IMR-90 (cell line): ENCODE measurements at regions not wholly inside any gene's neighbourhood (a gene's known extent, or its start where the extent isn't known, plus 50 kb on each side); places are given as distances from the start of the nearest gene placed in this dataset.

Experiments used
- ATAC-seq: fragments of 200-7000 bp; cut with Tn5 transposase; 2 replicates; pipeline ENCODE4 v1.9.1; 2020; ENCODE audit warnings: low read depth, mild to moderate bottlenecking, moderate library complexity
- BruUV-seq: library from RNA; stranded (reverse); fragments of 400-500 nt; replicated peaks from 2 replicates; lab custom pipeline; 2021; lab: Mats Ljungman, UMichigan
- CTCF ChIA-PET: fragments of 300-600 bp; formaldehyde crosslinking; extraction: SDS; loops from one replicate; lab custom pipeline; 2021; ENCODE audit warnings: antibody characterized with exemption; lab: Yijun Ruan, JAX
- POLR2A ChIA-PET: fragments of 300-600 bp; sonication (Branson Sonifier 250); formaldehyde crosslinking; loops from one replicate; lab custom pipeline; 2022; ENCODE audit warnings: antibody characterized with exemption; ENCODE audit not compliant: unreplicated experiment; lab: Charles Lee
- DNase-seq: peaks from one replicate; pipeline ENCODE4 v3.0.0; 2013
- H2AFZ ChIP-seq: replicated peaks from 2 replicates; pipeline ENCODE3; 2013; ENCODE audit warnings: low read length, mild to moderate bottlenecking; ENCODE audit not compliant: poor library complexity
- H2AK5ac ChIP-seq: 2 replicates; pipeline ENCODE4 v1.6.1; 2013; ENCODE audit warnings: low read depth, low read length, inconsistent platforms
- H2AK9ac ChIP-seq: replicated peaks from 2 replicates; pipeline ENCODE3; 2013; ENCODE audit warnings: mild to moderate bottlenecking, low read depth, low read length, moderate library complexity; ENCODE audit not compliant: poor library complexity
- H2BK120ac ChIP-seq: 2 replicates; pipeline ENCODE4 v1.6.1; 2013; ENCODE audit warnings: low read depth, low read length, inconsistent platforms
- H2BK15ac ChIP-seq: 3 replicates; pipeline ENCODE4 v1.6.1; 2013; ENCODE audit warnings: low read depth, low read length, inconsistent platforms
- H2BK20ac ChIP-seq: 2 replicates; pipeline ENCODE4 v1.6.1; 2013; ENCODE audit warnings: low read depth, mild to moderate bottlenecking, inconsistent platforms, low read length, moderate library complexity
- H2BK5ac ChIP-seq: 2 replicates; pipeline ENCODE4 v1.6.1; 2013; ENCODE audit warnings: mild to moderate bottlenecking, low read depth, low read length, inconsistent platforms; ENCODE audit not compliant: poor library complexity, severe bottlenecking
- H3K14ac ChIP-seq: replicated peaks from 2 replicates; pipeline ENCODE4 v1.6.1; 2013; ENCODE audit warnings: low read depth, low read length, inconsistent platforms
- H3K18ac ChIP-seq: 2 replicates; pipeline ENCODE4 v1.6.1; 2013; ENCODE audit warnings: low read depth, low read length, control low read depth
- H3K23ac ChIP-seq: 2 replicates; pipeline ENCODE4 v1.6.1; 2013; ENCODE audit warnings: low read depth, low read length, inconsistent platforms
- H3K27ac ChIP-seq: 2 replicates; pipeline ENCODE4 v1.5.1; 2013; ENCODE audit warnings: mild to moderate bottlenecking, control low read depth, low read length; ENCODE audit not compliant: insufficient read depth
- H3K27me3 ChIP-seq: 2 replicates; pipeline ENCODE4 v1.6.1; 2013; ENCODE audit warnings: low read length; ENCODE audit not compliant: control insufficient read depth, insufficient read depth
- H3K36me3 ChIP-seq: 2 replicates; pipeline ENCODE4 v1.6.1; 2013; ENCODE audit warnings: low read length, mixed read lengths; ENCODE audit not compliant: control insufficient read depth, insufficient read depth
- H3K4ac ChIP-seq: 2 replicates; pipeline ENCODE4 v1.6.1; 2013; ENCODE audit warnings: low read depth, low read length, inconsistent platforms
- H3K4me1 ChIP-seq: 2 replicates; pipeline ENCODE4 v1.6.1; 2013; ENCODE audit warnings: low read length, mixed read lengths; ENCODE audit not compliant: control insufficient read depth, insufficient read depth
- H3K4me2 ChIP-seq: 2 replicates; pipeline ENCODE4 v1.6.1; 2013; ENCODE audit warnings: low read depth, mild to moderate bottlenecking, control low read depth, low read length, moderate library complexity
- H3K4me3 ChIP-seq: 2 replicates; pipeline ENCODE4 v1.5.1; 2013; ENCODE audit warnings: low read depth, mild to moderate bottlenecking, control low read depth, low read length, moderate library complexity; ENCODE audit not compliant: insufficient read depth
- H3K56ac ChIP-seq: 2 replicates; pipeline ENCODE4 v1.6.1; 2013; ENCODE audit warnings: low read length, inconsistent platforms; ENCODE audit not compliant: insufficient read depth; ENCODE audit errors: extremely low read depth
- H3K79me1 ChIP-seq, 2 experiments: 2 replicates each; pipeline ENCODE4 v1.6.1; 2013; ENCODE audit warnings: low read length in 2 of 2, inconsistent platforms in 1 of 2, low read depth in 1 of 2
- H3K9ac ChIP-seq: 2 replicates; pipeline ENCODE4 v1.6.1; 2013; ENCODE audit warnings: low read depth, low read length, control low read depth
- H3K9me1 ChIP-seq: 2 replicates; pipeline ENCODE4 v1.6.1; 2013; ENCODE audit warnings: low read length, inconsistent platforms; ENCODE audit not compliant: insufficient read depth
- H3K9me3 ChIP-seq: 2 replicates; pipeline ENCODE4 v1.6.1; 2013; ENCODE audit warnings: low read length; ENCODE audit not compliant: control insufficient read depth, insufficient read depth
- H4K20me1 ChIP-seq: 2 replicates; pipeline ENCODE4 v1.6.1; 2013; ENCODE audit warnings: low read length, inconsistent platforms; ENCODE audit not compliant: insufficient read depth
- H4K5ac ChIP-seq: 2 replicates; pipeline ENCODE4 v1.6.1; 2013; ENCODE audit warnings: mild to moderate bottlenecking, low read depth, low read length, control low read depth
- H4K8ac ChIP-seq, 2 experiments: 2 replicates each; pipeline ENCODE4 v1.6.1; 2013; ENCODE audit warnings: low read depth in 2 of 2, low read length in 2 of 2, control low read depth in 1 of 2, inconsistent platforms in 1 of 2
- H4K91ac ChIP-seq: 2 replicates; pipeline ENCODE4 v1.6.1; 2013; ENCODE audit warnings: low read depth, low read length, inconsistent platforms; ENCODE audit not compliant: insufficient read depth
- BHLHE40 ChIP-seq: fragments of 150-350 bp; IDR thresholded peaks from 2 replicates; pipeline ENCODE4 v1.6.1; 2016; ENCODE audit warnings: mild to moderate bottlenecking, low read depth, low read length
- CEBPB ChIP-seq: IDR thresholded peaks from 2 replicates; pipeline ENCODE4 v1.6.1; 2012; ENCODE audit warnings: low read depth, low read length, improper control_type of control experiment
- CHD1 ChIP-seq: IDR thresholded peaks from 2 replicates; pipeline ENCODE4 v1.6.1; 2012; ENCODE audit warnings: low read depth, low read length, improper control_type of control experiment
- MAFK ChIP-seq: IDR thresholded peaks from 2 replicates; pipeline ENCODE4 v1.6.1; 2012; ENCODE audit warnings: low read depth, low read length, improper control_type of control experiment
- MAZ ChIP-seq: IDR thresholded peaks from 2 replicates; pipeline ENCODE4 v1.6.1; 2012; ENCODE audit warnings: low read depth, mild to moderate bottlenecking, low read length, improper control_type of control experiment, moderate library complexity, borderline replicate concordance
- MXI1 ChIP-seq: IDR thresholded peaks from 2 replicates; pipeline ENCODE4 v1.6.1; 2012; ENCODE audit warnings: low read depth, mild to moderate bottlenecking, low read length, moderate library complexity, borderline replicate concordance
- NFE2L2 ChIP-seq: fragments of 150-350 bp; IDR thresholded peaks from 2 replicates; pipeline ENCODE4 v1.6.1; 2016; ENCODE audit warnings: low read depth, mild to moderate bottlenecking, low read length
- POLR2A ChIP-seq: IDR thresholded peaks from 2 replicates; pipeline ENCODE4 v1.6.1; 2012; ENCODE audit warnings: mild to moderate bottlenecking, low read depth, low read length
- RAD21 ChIP-seq: IDR thresholded peaks from 2 replicates; pipeline ENCODE4 v1.6.1; 2012; ENCODE audit warnings: low read length, improper control_type of control experiment
- RCOR1 ChIP-seq: IDR thresholded peaks from 2 replicates; pipeline ENCODE4 v1.6.1; 2012; ENCODE audit warnings: mild to moderate bottlenecking, low read length, improper control_type of control experiment; ENCODE audit not compliant: insufficient replicate concordance
- SMC3 ChIP-seq: fragments of 150-350 bp; IDR thresholded peaks from 2 replicates; pipeline ENCODE4 v1.6.1; 2016; ENCODE audit warnings: low read depth, mild to moderate bottlenecking, antibody characterized with exemption, low read length, moderate library complexity
- WGBS, 2 experiments: methylation state at CpG; one replicate each; pipeline versions ENCODE4 v1.1.5 to v1.1.7; 2013; ENCODE audit warnings: missing lambda C conversion rate in 2 of 2; ENCODE audit not compliant: insufficient read length in 1 of 2; ENCODE audit errors: extremely low coverage in 2 of 2; 5-methylcytosine and 5-hydroxymethylcytosine counted together
- dilution Hi-C: fragments of 300-500 bp; cut with HindIII; formaldehyde crosslinking; loops from one replicate; pipeline ENCODE4 v1.14.3; 2018; ENCODE audit warnings: low sequenced_read_pairs; ENCODE audit not compliant: unreplicated experiment
- in situ Hi-C: fragments of 300-500 bp; cut with MboI; formaldehyde crosslinking; loops from 3 replicates; pipeline ENCODE4 v1.14.3; 2019; ENCODE audit warnings: low sequenced_read_pairs, inconsistent platforms, mixed read lengths
- intact Hi-C: fragments of 100-400 bp; cut with micrococcal nuclease; formaldehyde crosslinking; loops from 2 replicates; pipeline ENCODE4 v1.10.0; 2022
- TF ChIP-seq, protein P1 (sequence below): fragments of 150-350 bp; IDR thresholded peaks from 2 replicates; pipeline ENCODE4 v1.6.1; 2016; ENCODE audit warnings: low read depth, mild to moderate bottlenecking, low read length, moderate library complexity, borderline replicate concordance
- TF ChIP-seq, protein P2 (sequence below): conservative IDR thresholded peaks from 2 replicates; pipeline ENCODE4 v1.5.1; 2012; ENCODE audit warnings: mild to moderate bottlenecking, low read depth, low read length, improper control_type of control experiment

GRCh38 chr4:60315586-60315985 is 884.5 kb upstream of the ADGRL3 start:
- in situ Hi-C loops (no loop called here), intact Hi-C loops (no loop called here), dilution Hi-C loops (no loop called here)
- Histone ChIP-seq H4K8ac (no peak overlapping the region), H4K91ac (no peak overlapping the region), H3K36me3 (no peaks in the 10 kb centered on the region), H3K79me1 (no peaks in the 10 kb centered on the region), H3K14ac (no peak overlapping the region), H3K27me3 (no peaks in the 10 kb centered on the region), H4K20me1 (no peaks in the 10 kb centered on the region), H3K4me1 (no peaks in the 10 kb centered on the region), H3K4me3 (no peak overlapping the region), H3K9me3 (no peaks in the 10 kb centered on the region), H3K27ac (no peak overlapping the region), H2BK20ac (no peak overlapping the region), H3K23ac (no peak overlapping the region), H4K5ac (no peak overlapping the region), H2BK120ac (no peak overlapping the region), H2AK9ac (no peak overlapping the region), H3K56ac (no peak overlapping the region), H3K4ac (no peak overlapping the region), H3K9ac (no peak overlapping the region), H2AK5ac (no peak overlapping the region), H3K4me2 (no peak overlapping the region), H3K18ac (no peak overlapping the region), H2BK5ac (no peak overlapping the region), H2AFZ (no peak overlapping the region), H2BK15ac (no peak overlapping the region), H3K9me1 (no peaks in the 10 kb centered on the region)
- BruUV-seq = no TSS peak
- WGBS, 2 experiments = no CpG with 5 or more reads among the region's 2 CpGs
- CTCF ChIA-PET = no interaction called here
- no peak for ATAC-seq
- POLR2A ChIA-PET = no interaction called here
- no peak for DNase-seq
- TF ChIP-seq MAFK (no peak), RCOR1 (no peak), MXI1 (no peak), BHLHE40 (no peak), RAD21 (no peak), CHD1 (no peak), CEBPB (no peak), POLR2A (no peak), NFE2L2 (no peak), SMC3 (no peak), MAZ (no peak)
- TF ChIP-seq, protein P1, sequence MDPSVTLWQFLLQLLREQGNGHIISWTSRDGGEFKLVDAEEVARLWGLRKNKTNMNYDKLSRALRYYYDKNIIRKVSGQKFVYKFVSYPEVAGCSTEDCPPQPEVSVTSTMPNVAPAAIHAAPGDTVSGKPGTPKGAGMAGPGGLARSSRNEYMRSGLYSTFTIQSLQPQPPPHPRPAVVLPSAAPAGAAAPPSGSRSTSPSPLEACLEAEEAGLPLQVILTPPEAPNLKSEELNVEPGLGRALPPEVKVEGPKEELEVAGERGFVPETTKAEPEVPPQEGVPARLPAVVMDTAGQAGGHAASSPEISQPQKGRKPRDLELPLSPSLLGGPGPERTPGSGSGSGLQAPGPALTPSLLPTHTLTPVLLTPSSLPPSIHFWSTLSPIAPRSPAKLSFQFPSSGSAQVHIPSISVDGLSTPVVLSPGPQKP = no peak
- TF ChIP-seq, protein P2, sequence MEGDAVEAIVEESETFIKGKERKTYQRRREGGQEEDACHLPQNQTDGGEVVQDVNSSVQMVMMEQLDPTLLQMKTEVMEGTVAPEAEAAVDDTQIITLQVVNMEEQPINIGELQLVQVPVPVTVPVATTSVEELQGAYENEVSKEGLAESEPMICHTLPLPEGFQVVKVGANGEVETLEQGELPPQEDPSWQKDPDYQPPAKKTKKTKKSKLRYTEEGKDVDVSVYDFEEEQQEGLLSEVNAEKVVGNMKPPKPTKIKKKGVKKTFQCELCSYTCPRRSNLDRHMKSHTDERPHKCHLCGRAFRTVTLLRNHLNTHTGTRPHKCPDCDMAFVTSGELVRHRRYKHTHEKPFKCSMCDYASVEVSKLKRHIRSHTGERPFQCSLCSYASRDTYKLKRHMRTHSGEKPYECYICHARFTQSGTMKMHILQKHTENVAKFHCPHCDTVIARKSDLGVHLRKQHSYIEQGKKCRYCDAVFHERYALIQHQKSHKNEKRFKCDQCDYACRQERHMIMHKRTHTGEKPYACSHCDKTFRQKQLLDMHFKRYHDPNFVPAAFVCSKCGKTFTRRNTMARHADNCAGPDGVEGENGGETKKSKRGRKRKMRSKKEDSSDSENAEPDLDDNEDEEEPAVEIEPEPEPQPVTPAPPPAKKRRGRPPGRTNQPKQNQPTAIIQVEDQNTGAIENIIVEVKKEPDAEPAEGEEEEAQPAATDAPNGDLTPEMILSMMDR = no peak
